CD4-positive, alpha-beta T cell treated with Interleukin-2 at 100 ng/mL for 4 hours (primary cell): ENCODE measurements at regions not wholly inside any gene's neighbourhood (a gene's known extent, or its start where the extent isn't known, plus 50 kb on each side); places are given as distances from the start of the nearest gene placed in this dataset.
"Not testable (repeated sequence)": the region's sequence is repeated elsewhere in the genome, so short reads cannot be mapped to it uniquely, and the experiment has no call there.

ENCODE experiments used
- DNase-seq: peaks from one replicate; pipeline ENCODE4 v3.0.0-alpha.2; 2020; ENCODE audit warnings: low spot score

- not testable (repeated sequence) for DNase-seq
Measured at GRCh38 chr11:116666673-116667249, 106.0 kb downstream of the BUD13 start.

GRCh38 chr11:116665523-116665922, 107.3 kb downstream of the BUD13 start:
- no peak for DNase-seq

- no peak for DNase-seq
Measured at GRCh38 chr11:116661056-116661455, 111.7 kb downstream of the BUD13 start.

- DNase-seq: no peak
Measured at GRCh38 chr11:116660011-116660410, 112.8 kb downstream of the BUD13 start.

- no peak for DNase-seq
Measured at GRCh38 chr11:116658876-116659535, 113.8 kb downstream of the BUD13 start.

- DNase-seq: no peak
Measured at GRCh38 chr11:116657842-116658825, 114.7 kb downstream of the BUD13 start.

- no peak for DNase-seq
Measured at GRCh38 chr11:116656011-116656410, 116.8 kb downstream of the BUD13 start.

- no peak for DNase-seq
Measured at GRCh38 chr11:116654526-116654925, 118.3 kb downstream of the BUD13 start.

GRCh38 chr11:116653206-116653605, 119.6 kb downstream of the BUD13 start:
- no peak for DNase-seq

GRCh38 chr11:116651737-116652237, 121.0 kb downstream of the BUD13 start:
- no peak for DNase-seq

GRCh38 chr11:116651098-116651736, 121.6 kb downstream of the BUD13 start:
- DNase-seq: no peak

GRCh38 chr11:116650052-116650451, 122.7 kb downstream of the BUD13 start:
- no peak for DNase-seq

- DNase-seq: no peak
Measured at GRCh38 chr11:116649268-116649667, 123.5 kb downstream of the BUD13 start.

- DNase-seq: no peak
Measured at GRCh38 chr11:116648247-116649174, 124.3 kb downstream of the BUD13 start.

GRCh38 chr11:116647305-116648080, 125.3 kb downstream of the BUD13 start:
- DNase-seq: no peak

- DNase-seq: no peak
Measured at GRCh38 chr11:116646191-116646590, 126.6 kb downstream of the BUD13 start.

GRCh38 chr11:116644941-116645305, 127.9 kb downstream of the BUD13 start:
- DNase-seq: no peak

GRCh38 chr11:116644201-116644940, 128.4 kb downstream of the BUD13 start:
- DNase-seq: no peak

- no peak for DNase-seq
Measured at GRCh38 chr11:116643521-116643920, 129.3 kb downstream of the BUD13 start.

- DNase-seq: no peak
Measured at GRCh38 chr11:116642902-116643301, 129.9 kb downstream of the BUD13 start.
